Glutamatergic neuron (in vitro differentiated cells): ENCODE measurements at regions not wholly inside any gene's neighbourhood (a gene's known extent, or its start where the extent isn't known, plus 50 kb on each side); places are given as distances from the start of the nearest gene placed in this dataset.

ENCODE experiments used
- DNase-seq: peaks from one replicate; pipeline ENCODE4 v3.0.0; 2022
- H3K27ac Mint-ChIP-seq: one replicate; pipeline ENCODE4 v1.8.0; 2020; ENCODE audit warnings: mild to moderate bottlenecking, mixed read lengths, inconsistent platforms; ENCODE audit not compliant: unreplicated experiment
- H3K27me3 Mint-ChIP-seq: one replicate; pipeline ENCODE4 v1.8.0; 2020; ENCODE audit warnings: mild to moderate bottlenecking, moderate library complexity, mixed read lengths, inconsistent platforms; ENCODE audit not compliant: unreplicated experiment
- H3K36me3 Mint-ChIP-seq: one replicate; pipeline ENCODE4 v1.8.0; 2020; ENCODE audit warnings: mild to moderate bottlenecking, mixed read lengths, inconsistent platforms; ENCODE audit not compliant: unreplicated experiment
- H3K4me1 Mint-ChIP-seq: one replicate; pipeline ENCODE4 v1.8.0; 2020; ENCODE audit warnings: mild to moderate bottlenecking, low read depth, mixed read lengths, inconsistent platforms; ENCODE audit not compliant: unreplicated experiment
- H3K4me3 Mint-ChIP-seq: one replicate; pipeline ENCODE4 v1.8.0; 2020; ENCODE audit warnings: mild to moderate bottlenecking, mixed read lengths, inconsistent platforms; ENCODE audit not compliant: unreplicated experiment
- H3K9me3 Mint-ChIP-seq: one replicate; pipeline ENCODE4 v1.8.0; 2020; ENCODE audit warnings: mild to moderate bottlenecking, moderate library complexity, mixed read lengths, inconsistent platforms; ENCODE audit not compliant: unreplicated experiment
- TF ChIP-seq, protein P1 (sequence below): fragments of 200-600 bp; sonication (generic); IDR thresholded peaks from one replicate; pipeline ENCODE4 v1.5.0; 2021; ENCODE audit not compliant: partially characterized antibody, unreplicated experiment

DNA sequence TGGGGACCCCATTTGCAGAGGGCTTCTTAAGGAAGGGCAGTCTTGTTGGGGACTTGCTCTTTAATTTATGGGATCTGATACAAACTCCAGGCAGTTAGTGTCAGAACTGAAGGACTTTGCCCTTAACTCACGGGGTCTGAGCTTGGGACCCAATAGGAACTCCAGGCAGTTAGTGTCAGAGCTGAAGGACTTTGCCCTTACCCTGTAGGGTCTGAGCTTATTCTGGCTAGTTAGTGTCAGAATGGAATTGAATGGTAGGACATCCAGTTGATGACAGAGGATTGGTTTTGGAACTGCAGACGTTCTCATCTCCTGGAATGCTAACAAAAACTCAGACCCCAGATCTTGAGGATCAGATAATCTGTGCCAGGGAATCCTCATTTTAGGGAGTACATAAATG is 256.9 kb upstream of the COPS8 start:
- no peaks in the 10 kb centered on the region for H3K36me3 Mint-ChIP-seq
- peaks cover 4% of the 10 kb centered on the region for H3K4me1 Mint-ChIP-seq
- TF ChIP-seq, protein P1, sequence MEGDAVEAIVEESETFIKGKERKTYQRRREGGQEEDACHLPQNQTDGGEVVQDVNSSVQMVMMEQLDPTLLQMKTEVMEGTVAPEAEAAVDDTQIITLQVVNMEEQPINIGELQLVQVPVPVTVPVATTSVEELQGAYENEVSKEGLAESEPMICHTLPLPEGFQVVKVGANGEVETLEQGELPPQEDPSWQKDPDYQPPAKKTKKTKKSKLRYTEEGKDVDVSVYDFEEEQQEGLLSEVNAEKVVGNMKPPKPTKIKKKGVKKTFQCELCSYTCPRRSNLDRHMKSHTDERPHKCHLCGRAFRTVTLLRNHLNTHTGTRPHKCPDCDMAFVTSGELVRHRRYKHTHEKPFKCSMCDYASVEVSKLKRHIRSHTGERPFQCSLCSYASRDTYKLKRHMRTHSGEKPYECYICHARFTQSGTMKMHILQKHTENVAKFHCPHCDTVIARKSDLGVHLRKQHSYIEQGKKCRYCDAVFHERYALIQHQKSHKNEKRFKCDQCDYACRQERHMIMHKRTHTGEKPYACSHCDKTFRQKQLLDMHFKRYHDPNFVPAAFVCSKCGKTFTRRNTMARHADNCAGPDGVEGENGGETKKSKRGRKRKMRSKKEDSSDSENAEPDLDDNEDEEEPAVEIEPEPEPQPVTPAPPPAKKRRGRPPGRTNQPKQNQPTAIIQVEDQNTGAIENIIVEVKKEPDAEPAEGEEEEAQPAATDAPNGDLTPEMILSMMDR, result no peak
- H3K4me3 Mint-ChIP-seq, result no peak overlapping the region
- H3K27me3 Mint-ChIP-seq, result peaks cover 6% of the 10 kb centered on the region
- H3K9me3 Mint-ChIP-seq, result peaks cover 2% of the 10 kb centered on the region
- DNase-seq, result no peak
- no peak overlapping the region for H3K27ac Mint-ChIP-seq

DNA sequence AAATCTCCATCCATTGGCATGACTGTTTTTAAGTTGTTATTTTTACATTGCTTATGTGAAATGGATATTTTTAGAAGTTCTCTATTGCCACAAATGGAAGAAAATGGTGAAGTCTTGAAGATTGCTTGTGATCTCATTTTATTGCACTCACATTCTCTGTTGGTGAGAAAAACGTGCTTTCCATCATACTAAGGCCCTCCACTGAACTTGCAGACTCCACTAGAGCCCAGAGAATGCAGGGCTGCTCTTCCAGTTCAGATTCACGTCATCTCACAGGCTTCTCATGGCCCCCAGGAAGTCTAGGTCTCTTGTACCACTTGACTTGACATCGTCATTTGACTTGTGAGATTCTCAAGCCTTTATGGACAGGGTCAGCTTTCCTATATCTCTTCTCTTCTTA is 254.8 kb upstream of the COPS8 start:
- TF ChIP-seq, protein P1, result no peak

DNA sequence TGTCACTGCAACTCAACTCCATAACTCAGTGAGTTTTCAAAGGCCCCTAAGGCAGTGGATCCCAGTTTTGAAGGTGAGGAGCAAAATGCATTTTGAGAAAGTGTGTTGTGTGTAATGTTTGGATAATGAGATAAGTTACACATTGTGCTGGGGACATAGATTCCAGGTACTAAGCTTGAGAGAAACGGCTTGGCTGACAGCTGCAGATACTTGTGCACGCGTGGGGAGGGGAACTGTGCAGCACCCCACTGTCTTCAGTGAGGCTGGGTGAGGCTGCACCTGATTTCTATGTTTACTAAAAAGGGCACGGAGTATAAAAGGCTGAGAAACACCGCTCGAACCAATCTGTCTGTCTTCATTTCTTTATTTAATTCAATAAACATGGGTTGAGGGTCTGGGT is 254.0 kb upstream of the COPS8 start:
- H3K27me3 Mint-ChIP-seq, result peaks cover 4% of the 10 kb centered on the region
- TF ChIP-seq, protein P1, result no peak
- no peaks in the 10 kb centered on the region for H3K4me1 Mint-ChIP-seq
- H3K36me3 Mint-ChIP-seq, result peaks cover 16% of the 10 kb centered on the region
- H3K27ac Mint-ChIP-seq, result no peak overlapping the region
- H3K4me3 Mint-ChIP-seq, result no peak overlapping the region
- H3K9me3 Mint-ChIP-seq, result peaks cover 7% of the 10 kb centered on the region
- DNase-seq, result no peak

More for the DNA sequence above, 254.8 kb upstream of the COPS8 start:
- peaks cover 5% of the 10 kb centered on the region for H3K9me3 Mint-ChIP-seq
- no peaks in the 10 kb centered on the region for H3K4me1 Mint-ChIP-seq
- H3K27ac Mint-ChIP-seq, result no peak overlapping the region
- H3K27me3 Mint-ChIP-seq, result peaks cover 4% of the 10 kb centered on the region
- no peak overlapping the region for H3K4me3 Mint-ChIP-seq
- H3K36me3 Mint-ChIP-seq, result peaks cover 8% of the 10 kb centered on the region
- DNase-seq, result no peak

DNA sequence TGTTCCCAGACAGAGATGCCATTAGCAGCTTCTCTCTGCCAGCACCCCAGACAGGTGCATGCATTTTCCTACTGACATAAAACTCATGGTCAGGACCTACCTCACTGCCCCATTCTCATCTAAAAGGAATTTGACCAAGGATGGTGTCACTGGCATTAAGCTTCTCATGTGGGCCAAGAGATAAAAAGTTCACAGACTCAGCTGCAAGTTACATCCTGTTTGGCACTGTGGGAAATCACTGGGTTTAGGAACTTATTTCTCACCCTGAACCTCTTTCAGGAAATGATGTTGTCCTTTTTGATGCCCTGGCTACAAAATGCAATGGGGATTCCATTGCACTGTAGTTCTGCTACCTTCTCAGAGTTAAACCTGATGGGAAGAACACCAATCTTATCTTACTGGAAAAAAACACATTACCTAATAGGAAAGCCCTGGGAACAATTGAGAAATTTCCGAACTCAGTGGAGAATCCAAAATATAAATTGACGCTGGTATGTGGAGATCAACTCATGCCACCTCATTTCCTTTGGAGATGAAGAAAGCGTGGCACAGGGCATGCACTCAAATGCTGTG is 252.1 kb upstream of the COPS8 start:
- Mint-ChIP-seq H3K27me3 (peaks cover 4% of the 10 kb centered on the region), H3K4me3 (no peak overlapping the region), H3K9me3 (peaks cover 9% of the 10 kb centered on the region), H3K27ac (no peak overlapping the region), H3K36me3 (peaks cover 18% of the 10 kb centered on the region), H3K4me1 (no peaks in the 10 kb centered on the region)
- TF ChIP-seq, protein P1, result no peak
- no peak for DNase-seq

DNA sequence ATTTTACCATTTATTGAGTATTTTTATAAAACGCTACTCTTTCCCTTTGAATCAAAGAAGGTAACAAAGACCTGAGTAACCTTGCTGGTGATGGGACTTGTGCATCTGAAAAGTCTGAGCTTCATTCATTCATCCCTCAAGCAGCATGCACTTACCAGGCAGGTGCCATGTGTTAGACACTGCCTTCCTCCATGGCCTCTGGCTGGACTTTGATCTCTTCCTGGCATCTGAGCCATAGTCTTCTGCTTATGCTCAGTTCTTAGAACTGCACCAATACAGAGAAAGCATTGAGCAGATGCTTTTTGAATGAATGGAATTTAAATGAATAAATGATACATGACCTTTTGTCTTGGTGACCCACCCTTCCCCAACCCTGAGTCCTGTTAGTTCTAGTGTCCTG is 251.4 kb upstream of the COPS8 start:
- H3K27me3 Mint-ChIP-seq, result peaks cover 4% of the 10 kb centered on the region
- no peak overlapping the region for H3K4me3 Mint-ChIP-seq
- H3K9me3 Mint-ChIP-seq, result peaks cover 9% of the 10 kb centered on the region
- H3K36me3 Mint-ChIP-seq, result peaks cover 18% of the 10 kb centered on the region
- no peaks in the 10 kb centered on the region for H3K4me1 Mint-ChIP-seq
- DNase-seq, result no peak
- TF ChIP-seq, protein P1, result no peak
- H3K27ac Mint-ChIP-seq, result no peak overlapping the region
